Gastroesophageal sphincter (tissue), 4 donors: ENCODE measurements at regions not wholly inside any gene's neighbourhood (a gene's known extent, or its start where the extent isn't known, plus 50 kb on each side); places are given as distances from the start of the nearest gene placed in this dataset.

Experiments
- ATAC-seq: fragments of 150-250 bp; one replicate; pipeline ENCODE4 v1.9.1; 2016; ENCODE audit warnings: mild to moderate bottlenecking, moderate library complexity
- H3K27ac ChIP-seq, 4 donors: fragments of 200-600 bp; sonication (generic) in 3 of 4; 1 replicate in 3 of 4; 2 replicates in 1 of 4; pipeline ENCODE4 v1.5.1; 2016 to 2019
- H3K27me3 ChIP-seq: fragments of 200-600 bp; sonication (generic); one replicate; pipeline ENCODE4 v1.5.1; 2019
- H3K36me3 ChIP-seq, 2 donors: fragments of 200-600 bp; sonication (generic); one replicate each; pipeline ENCODE4 v1.5.1; 2019; ENCODE audit warnings: control low read depth in 1 of 2
- H3K4me1 ChIP-seq, 3 donors: fragments of 200-600 bp; sonication (generic); 1 replicate in 2 of 3; 2 replicates in 1 of 3; pipeline ENCODE4 v1.5.1; 2016 to 2019; ENCODE audit warnings: control low read depth in 2 of 3
- H3K4me3 ChIP-seq, 2 donors: fragments of 200-600 bp; sonication (generic); one replicate each; pipeline ENCODE4 v1.5.1; 2019; ENCODE audit warnings: mild to moderate bottlenecking in 1 of 2, moderate library complexity in 1 of 2
- H3K9me3 ChIP-seq, 3 donors: fragments of 200-600 bp; sonication (generic); one replicate each; pipeline ENCODE4 v1.5.1; 2017 to 2019; ENCODE audit warnings: control low read depth in 2 of 3
- CTCF ChIP-seq, 4 experiments: fragments of 200-600 bp in 2 of 4; fragments of 450-650 bp in 2 of 4; sonication (generic) in 1 of 4; IDR thresholded peaks; one replicate each; pipeline ENCODE4 v1.5.1; 2017 to 2019; ENCODE audit warnings: antibody characterized with exemption in 4 of 4, mild to moderate bottlenecking in 2 of 4, moderate library complexity in 2 of 4
- EP300 ChIP-seq: sonication (generic); formaldehyde crosslinking; IDR thresholded peaks from one replicate; pipeline ENCODE4 v1.6.1; 2017; ENCODE audit warnings: antibody characterized with exemption, mild to moderate bottlenecking
- POLR2A ChIP-seq, 2 donors: fragments of 450-650 bp; IDR thresholded peaks; one replicate each; pipeline ENCODE4 v1.6.1; 2017; ENCODE audit warnings: antibody characterized with exemption in 2 of 2, mild to moderate bottlenecking in 2 of 2, moderate library complexity in 1 of 2
- POLR2AphosphoS5 ChIP-seq: sonication (generic); formaldehyde crosslinking; IDR thresholded peaks from one replicate; pipeline ENCODE4 v1.6.1; 2017; ENCODE audit warnings: antibody characterized with exemption
- WGBS, 2 donors: methylation state at CpG; one replicate each; pipeline ENCODE4 v1.1.5; 2018; ENCODE audit warnings: low coverage in 1 of 2; 5-methylcytosine and 5-hydroxymethylcytosine counted together

- TF ChIP-seq EP300 (no peak), CTCF (IDR thresholded peaks at IDR 0.05) (no peak), POLR2AphosphoS5 (no peak), POLR2A (IDR thresholded peaks at IDR 0.05) (no peak)
- no peak overlapping the region for H3K4me3 ChIP-seq
- ATAC-seq, result no peak
- WGBS, 2 donors, result 94 to 95% methylated on average over 5 of the region's 6 CpGs
- H3K27me3 ChIP-seq, result no peaks in the 10 kb centered on the region
- H3K36me3 ChIP-seq, result no peaks in the 10 kb centered on the region
- no peaks in the 10 kb centered on the region for H3K4me1 ChIP-seq
- no peak overlapping the region for H3K27ac ChIP-seq
- no peaks in the 10 kb centered on the region for H3K9me3 ChIP-seq
Measured at GRCh38 chr3:194787650-194788049, 102.0 kb downstream of the FAM43A start.

- Histone ChIP-seq H3K4me3 (no peak overlapping the region), H3K27me3 (no peaks in the 10 kb centered on the region), H3K27ac (no peak overlapping the region), H3K4me1 (no peaks in the 10 kb centered on the region), H3K9me3 (peaks cover 0 to 14% (median 0%) of the 10 kb centered on the region in 3 donors), H3K36me3 (no peaks in the 10 kb centered on the region)
- no peak for TF ChIP-seq EP300
- TF ChIP-seq CTCF (IDR thresholded peaks at IDR 0.05), result no peak
- no peak for TF ChIP-seq POLR2AphosphoS5
- no peak for TF ChIP-seq POLR2A (IDR thresholded peaks at IDR 0.05)
- ATAC-seq, result no peak
- 72 to 85% methylated on average over 2 to 3 of the region's 3 CpGs for WGBS, 2 donors
Measured at GRCh38 chr3:194792368-194792767, 106.7 kb downstream of the FAM43A start.

GRCh38 chr3:194797555-194798250, 112.0 kb downstream of the FAM43A start:
- H3K9me3 ChIP-seq, result peaks cover 0 to 14% (median 0%) of the 10 kb centered on the region in 3 donors
- H3K27ac ChIP-seq, result no peak overlapping the region
- no peak for TF ChIP-seq CTCF (IDR thresholded peaks at IDR 0.05)
- no peak for TF ChIP-seq POLR2AphosphoS5
- no peak for TF ChIP-seq EP300
- no peak for TF ChIP-seq POLR2A (IDR thresholded peaks at IDR 0.05)
- H3K4me1 ChIP-seq, result peaks cover 0 to 5% (median 0%) of the 10 kb centered on the region in 3 donors
- no peaks in the 10 kb centered on the region for H3K27me3 ChIP-seq
- WGBS, 2 donors, result 93 to 100% methylated on average over 3 to 6 of the region's 9 CpGs
- no peak for ATAC-seq
- H3K4me3 ChIP-seq, result no peak overlapping the region
- H3K36me3 ChIP-seq, result no peaks in the 10 kb centered on the region

- Histone ChIP-seq H3K27me3 (no peaks in the 10 kb centered on the region), H3K4me3 (no peak overlapping the region), H3K27ac (no peak overlapping the region), H3K9me3 (peaks cover 0 to 14% (median 0%) of the 10 kb centered on the region in 3 donors), H3K4me1 (peaks cover 0 to 5% (median 0%) of the 10 kb centered on the region in 3 donors), H3K36me3 (no peaks in the 10 kb centered on the region)
- TF ChIP-seq POLR2A (IDR thresholded peaks at IDR 0.05) (no peak), EP300 (no peak), CTCF (IDR thresholded peaks at IDR 0.05) (no peak), POLR2AphosphoS5 (no peak)
- 88 to 90% methylated on average over 2 to 5 of the region's 5 CpGs for WGBS, 2 donors
- ATAC-seq, result no peak
Measured at GRCh38 chr3:194798486-194798885, 112.8 kb downstream of the FAM43A start.

GRCh38 chr3:194800002-194800401, 114.3 kb downstream of the FAM43A start:
- WGBS, 2 donors, result 87 to 91% methylated on average over 7 to 10 of the region's 10 CpGs
- Histone ChIP-seq H3K4me3 (no peak overlapping the region), H3K27me3 (peaks cover 4% of the 10 kb centered on the region), H3K36me3 (no peaks in the 10 kb centered on the region), H3K9me3 (peaks cover 0 to 14% (median 0%) of the 10 kb centered on the region in 3 donors), H3K4me1 (peaks cover 0 to 5% (median 0%) of the 10 kb centered on the region in 3 donors), H3K27ac (no peak overlapping the region)
- TF ChIP-seq POLR2A (IDR thresholded peaks at IDR 0.05) (no peak), EP300 (no peak), POLR2AphosphoS5 (no peak), CTCF (IDR thresholded peaks at IDR 0.05) (no peak)
- no peak for ATAC-seq
